GM13977 (cell line): ENCODE measurements at regions not wholly inside any gene's neighbourhood (a gene's known extent, or its start where the extent isn't known, plus 50 kb on each side); places are given as distances from the start of the nearest gene placed in this dataset.

Source experiments
- DNase-seq: peaks from one replicate; pipeline ENCODE4 v3.0.0; 2012; ENCODE audit warnings: low spot score
- CTCF ChIP-seq: IDR thresholded peaks from 2 replicates; pipeline ENCODE4 v1.5.1; 2012; ENCODE audit warnings: mild to moderate bottlenecking, control low read depth; ENCODE audit not compliant: insufficient read depth; ENCODE audit errors: extremely low read depth, missing control alignments
- in situ Hi-C: fragments of 300-500 bp; cut with MboI; formaldehyde crosslinking; loops from one replicate; pipeline ENCODE4 v1.12.0; 2022; ENCODE audit warnings: low sequenced_read_pairs, low pct_unique_long_range_greater_than_20kb, mixed read lengths, inconsistent platforms; ENCODE audit not compliant: unreplicated experiment

DNA sequence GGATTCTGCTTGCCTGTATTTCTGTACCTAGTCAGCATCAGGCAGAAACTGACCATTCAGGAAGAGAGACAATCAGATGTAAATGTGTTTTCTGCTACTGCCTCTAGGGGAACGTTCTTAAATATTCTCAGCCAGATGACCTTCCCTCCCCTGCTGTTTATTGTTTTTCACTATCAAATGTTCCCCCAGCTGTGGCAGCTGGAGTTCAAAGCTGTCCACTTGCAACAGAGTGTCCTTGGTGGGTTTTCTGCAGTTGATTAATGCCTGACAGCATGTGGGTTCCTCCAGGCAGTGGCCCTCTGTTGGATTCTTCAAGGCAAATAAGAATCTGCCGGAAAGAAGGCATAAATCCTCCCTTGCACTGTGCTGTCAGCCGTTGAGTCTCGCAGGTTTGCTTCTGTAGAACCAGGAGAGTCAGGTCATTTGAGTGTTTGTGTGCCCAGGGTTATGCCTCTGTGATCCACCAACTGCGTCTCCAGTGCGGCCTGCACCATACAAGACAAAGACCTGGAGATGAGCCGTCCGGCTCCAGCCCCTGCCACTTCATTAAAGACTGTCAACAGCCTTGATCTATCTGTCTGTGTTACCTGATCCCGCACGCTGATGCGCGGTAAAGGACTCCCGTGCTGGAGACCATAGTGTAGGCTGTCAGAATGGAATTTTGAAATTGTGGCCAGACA lies 203.4 kb downstream of the GADD45G start:
- peak; percentile 21 for TF ChIP-seq CTCF
- in situ Hi-C loops = no loop called here
- no peak for DNase-seq

DNA sequence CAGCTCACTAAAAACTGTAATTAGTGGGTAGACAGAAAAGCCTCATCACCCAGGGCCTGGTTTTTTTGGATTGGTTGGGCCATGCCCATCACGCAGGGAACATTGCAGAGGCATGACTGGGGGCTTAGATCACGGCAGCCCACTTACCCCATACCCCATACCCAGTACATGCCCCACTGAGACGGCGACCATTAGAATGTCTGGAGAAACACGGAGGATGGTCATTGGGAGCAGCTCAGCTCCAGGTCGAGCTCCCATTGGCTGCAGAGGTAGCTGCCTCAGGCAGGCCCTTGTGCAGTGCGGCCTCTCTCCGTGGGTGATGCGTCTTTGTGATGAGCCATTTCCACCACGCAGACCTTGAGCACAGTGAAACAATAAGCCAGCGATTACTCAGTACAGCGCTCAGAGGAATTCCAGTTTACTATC lies 204.0 kb downstream of the GADD45G start:
- no peak for DNase-seq
- no peak for TF ChIP-seq CTCF
- in situ Hi-C loops = no loop called here

- DNase-seq = no peak
- no peak for TF ChIP-seq CTCF
- in situ Hi-C loops = no loop called here
Observed at GRCh38 chr9:89810431-89810830, 205.6 kb downstream of the GADD45G start.

DNA sequence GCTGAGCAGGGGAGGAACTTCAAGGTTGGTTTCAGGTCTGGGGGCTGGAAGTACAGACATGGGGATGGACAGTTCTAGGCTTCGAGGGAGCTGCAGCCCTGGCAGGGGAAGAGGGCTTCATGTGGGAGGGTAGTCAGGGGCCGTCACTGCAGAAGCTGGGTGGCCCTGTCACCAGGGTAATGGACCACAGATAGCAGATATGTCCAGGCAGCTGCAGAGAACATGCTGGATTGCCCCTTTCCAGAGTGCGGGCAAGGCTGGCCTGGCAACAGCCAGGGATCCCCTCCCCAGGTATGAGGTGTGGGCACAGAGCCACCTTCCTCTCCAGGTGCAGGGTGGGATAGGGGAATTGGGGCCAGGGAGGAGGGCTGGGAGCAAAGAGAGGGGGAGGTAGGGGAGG lies 206.5 kb downstream of the GADD45G start:
- DNase-seq = no peak
- no peak for TF ChIP-seq CTCF
- in situ Hi-C loops = no loop called here

DNA sequence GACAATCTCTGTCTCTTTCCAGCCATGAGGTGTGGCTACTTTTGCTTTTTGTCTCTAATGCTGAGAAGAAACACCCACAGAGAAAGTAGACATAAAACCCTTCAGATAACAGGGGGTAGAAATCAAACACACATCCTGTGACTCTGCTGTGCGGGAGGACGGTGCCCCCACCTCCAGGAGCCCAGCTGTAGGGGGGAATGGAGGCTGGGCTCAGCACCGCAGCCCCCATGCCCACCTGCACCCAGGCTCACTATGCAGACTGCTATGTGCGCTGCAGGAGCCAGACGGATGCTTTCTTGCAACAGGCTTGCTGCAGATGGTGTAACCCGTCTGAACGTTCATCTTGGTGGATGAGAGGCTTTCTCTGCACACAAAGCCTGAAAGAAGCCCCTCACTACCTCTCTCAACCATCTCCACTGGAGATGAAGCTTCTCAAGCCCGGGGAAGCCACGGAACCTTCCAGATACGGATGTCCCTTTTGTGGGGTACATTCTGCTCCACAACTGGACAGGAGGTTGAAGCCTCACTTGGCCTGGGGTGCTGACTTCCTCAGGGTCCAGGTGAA lies 207.2 kb downstream of the GADD45G start:
- TF ChIP-seq CTCF = no peak
- no peak for DNase-seq
- in situ Hi-C loops = no loop called here

GRCh38 chr9:89812556-89813181 lies 207.9 kb downstream of the GADD45G start:
- in situ Hi-C loops = no loop called here
- no peak for DNase-seq
- TF ChIP-seq CTCF = no peak
